HG02759 (cell line): ENCODE measurements at regions not wholly inside any gene's neighbourhood (a gene's known extent, or its start where the extent isn't known, plus 50 kb on each side); places are given as distances from the start of the nearest gene placed in this dataset.
"Not testable (repeated sequence)": the region's sequence is repeated elsewhere in the genome, so short reads cannot be mapped to it uniquely, and the experiment has no call there.

Experiments
- ATAC-seq: cut with Tn5 transposase; IDR thresholded peaks from one replicate; pipeline ENCODE4 v1.9.1; 2021; ENCODE audit warnings: mild to moderate bottlenecking, moderate library complexity; ENCODE audit not compliant: unreplicated experiment

DNA sequence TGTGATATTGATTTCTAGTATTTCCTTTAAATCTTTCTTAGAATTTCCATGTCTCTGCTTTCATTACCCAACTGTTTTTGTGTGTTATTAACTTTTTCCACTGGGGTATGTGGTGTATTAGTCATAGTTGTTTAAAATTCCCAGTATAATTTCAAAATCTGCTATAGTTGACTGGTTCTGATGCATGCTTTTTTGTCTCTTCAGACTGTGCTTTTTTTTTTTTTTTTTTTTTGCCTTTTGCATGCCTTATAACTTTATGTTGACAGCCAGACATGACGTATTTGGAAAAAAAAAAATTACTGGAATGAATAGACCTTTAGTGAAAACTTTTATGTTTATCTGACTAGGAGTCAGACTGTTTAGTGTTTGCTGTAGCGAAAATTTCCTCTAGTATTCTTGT, 580.4 kb downstream of the ANKRD50 start:
- no peak for ATAC-seq

DNA sequence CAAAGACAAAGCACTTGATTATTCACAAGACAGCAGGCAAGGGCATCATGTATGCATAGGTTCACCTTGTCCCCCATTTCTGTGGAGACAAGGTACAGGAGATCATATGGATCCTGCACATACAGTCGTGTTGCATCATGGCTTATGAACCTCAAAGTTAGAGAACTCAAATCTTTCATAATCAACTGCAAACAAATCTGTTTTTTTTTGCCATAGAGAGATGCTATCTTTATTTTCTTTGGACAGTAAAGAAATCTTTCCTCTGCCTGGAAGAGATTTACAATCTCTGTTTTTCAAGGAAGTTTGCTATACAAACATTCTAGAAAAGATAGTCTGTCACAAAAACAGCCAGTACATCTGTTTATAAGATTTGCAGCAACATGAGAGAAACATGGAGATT, 578.8 kb downstream of the ANKRD50 start:
- ATAC-seq = no peak

DNA sequence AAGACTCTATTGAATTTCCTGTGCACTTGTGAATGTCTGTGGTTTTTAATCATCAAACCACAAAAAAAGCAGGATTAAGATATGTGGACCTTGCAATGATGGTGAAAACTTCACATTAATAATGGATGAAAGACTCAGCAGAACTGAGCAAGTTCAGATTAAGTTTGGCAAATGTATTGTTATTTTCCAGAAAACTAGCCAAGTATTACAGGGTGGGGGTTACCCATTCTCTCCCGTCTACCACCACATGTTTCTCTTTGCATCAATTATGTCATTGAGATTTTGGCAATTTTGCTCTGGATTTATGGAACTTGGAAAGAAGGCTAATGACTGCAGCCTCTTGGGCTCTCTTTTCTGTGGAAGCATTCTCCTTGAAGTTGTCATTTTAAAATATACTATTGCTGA, 577.1 kb downstream of the ANKRD50 start:
- no peak for ATAC-seq

DNA sequence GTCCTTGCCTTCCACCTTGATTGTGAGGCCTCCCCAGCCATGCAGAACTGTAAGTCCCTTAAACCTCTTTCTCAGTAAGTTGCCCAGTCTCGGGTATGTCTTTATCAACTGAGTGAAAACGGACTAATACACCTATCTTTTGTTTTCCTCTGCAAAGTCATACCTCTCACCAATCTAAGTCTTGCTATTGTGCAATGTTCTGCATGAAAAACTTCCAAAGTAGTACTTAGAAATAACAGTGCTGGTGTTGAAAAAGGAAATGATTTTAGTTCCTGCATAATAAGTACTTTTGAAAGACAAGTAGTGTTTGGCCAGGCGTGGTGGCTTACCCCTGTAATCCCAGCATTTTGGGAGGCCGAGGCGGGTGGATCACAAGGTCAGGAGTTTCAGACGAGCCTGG, 573.5 kb downstream of the ANKRD50 start:
- ATAC-seq = no peak

DNA sequence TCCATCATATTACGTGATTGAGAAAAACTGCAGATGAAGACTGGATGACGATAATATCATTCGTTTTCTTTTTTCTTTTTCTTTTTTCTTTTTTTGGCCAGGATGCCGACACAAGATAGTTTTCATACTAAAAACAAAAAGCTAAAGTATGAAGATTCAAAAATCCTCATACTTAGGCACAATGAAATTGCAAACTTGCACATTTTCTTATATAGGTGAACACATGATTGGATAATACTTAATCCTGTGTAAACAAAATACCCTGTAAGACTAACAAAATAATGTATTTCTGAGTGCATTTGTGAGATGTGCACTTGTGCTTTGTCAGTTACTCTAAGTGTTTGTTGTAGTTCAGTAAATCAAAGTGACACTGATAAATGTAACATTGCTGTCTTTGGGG, 568.9 kb downstream of the ANKRD50 start:
- no peak for ATAC-seq

DNA sequence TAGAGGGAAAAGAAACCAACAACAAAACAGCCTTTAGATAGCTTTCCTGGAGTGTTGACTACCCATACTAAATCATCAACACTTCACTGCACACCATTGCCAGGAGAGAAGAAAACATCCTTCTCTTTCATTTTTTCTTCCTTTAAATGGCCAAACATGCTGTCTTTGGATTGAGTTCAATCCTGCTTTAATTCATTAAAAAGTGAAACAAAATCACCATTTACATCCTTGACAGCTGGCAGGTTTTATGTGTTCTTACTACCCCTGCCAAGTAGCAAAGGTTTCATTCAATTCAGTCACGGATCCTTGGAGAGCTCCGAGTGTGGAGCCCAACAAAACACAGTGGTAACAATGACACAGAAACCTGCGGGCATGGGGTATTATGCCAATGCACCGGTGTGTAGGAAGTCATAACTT, 568.3 kb downstream of the ANKRD50 start:
- no peak for ATAC-seq

GRCh38 chr4:124146068-124146467, 566.5 kb downstream of the ANKRD50 start:
- no peak for ATAC-seq

- ATAC-seq = no peak
Measured at GRCh38 chr4:124151031-124151430, 561.5 kb downstream of the ANKRD50 start.

- no peak for ATAC-seq
Measured at GRCh38 chr4:124152132-124152531, 560.4 kb downstream of the ANKRD50 start.

DNA sequence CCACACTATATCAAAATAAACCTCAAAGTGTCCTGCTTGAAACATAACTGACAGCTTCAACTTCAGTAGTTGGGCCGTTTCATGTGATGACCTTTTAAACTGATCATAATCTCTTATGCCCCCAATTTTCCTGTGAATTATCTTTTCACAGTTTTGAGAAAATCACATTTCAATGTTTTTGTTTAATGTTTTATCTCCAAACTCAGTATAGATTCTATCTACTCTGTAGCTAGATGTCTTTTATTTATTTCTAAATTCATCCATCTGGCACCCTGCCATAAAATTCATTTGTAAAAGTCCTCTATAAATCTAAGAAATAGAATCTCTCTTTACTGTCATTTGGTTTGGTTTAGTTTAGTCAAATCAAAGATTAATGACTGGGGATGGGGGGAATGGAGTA, 557.3 kb downstream of the ANKRD50 start:
- ATAC-seq = no peak

DNA sequence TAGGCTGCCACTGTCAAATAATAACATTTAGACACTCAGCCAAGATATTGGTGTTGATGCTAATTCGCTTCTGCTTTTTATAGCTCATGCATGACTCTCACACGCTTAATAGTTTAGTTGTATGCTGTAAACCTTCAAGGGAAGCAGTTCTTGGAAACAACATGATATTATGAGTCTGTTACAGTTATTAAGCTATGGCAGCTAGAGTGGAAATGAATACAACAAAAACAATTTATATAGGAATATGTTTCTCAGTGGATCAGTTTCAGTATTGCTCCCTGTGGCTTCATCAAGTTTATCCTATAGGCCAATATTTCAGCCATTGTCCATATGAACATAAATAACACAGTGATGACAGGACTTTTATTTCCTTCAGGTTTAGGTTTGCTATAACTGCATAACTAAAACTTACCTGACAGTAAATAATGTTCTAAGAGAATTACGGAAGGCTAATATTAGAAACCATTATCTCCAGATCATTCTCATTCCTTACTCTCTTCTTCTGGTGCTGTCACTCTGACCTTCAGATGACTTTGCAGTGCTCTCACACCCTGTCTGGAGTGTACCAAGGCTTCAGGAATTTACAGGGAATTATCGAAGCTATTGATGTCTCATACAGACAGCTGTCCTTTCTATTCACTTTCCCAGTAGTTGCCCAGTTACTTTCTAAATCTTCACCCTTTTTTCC, 555.0 kb downstream of the ANKRD50 start:
- no peak for ATAC-seq

DNA sequence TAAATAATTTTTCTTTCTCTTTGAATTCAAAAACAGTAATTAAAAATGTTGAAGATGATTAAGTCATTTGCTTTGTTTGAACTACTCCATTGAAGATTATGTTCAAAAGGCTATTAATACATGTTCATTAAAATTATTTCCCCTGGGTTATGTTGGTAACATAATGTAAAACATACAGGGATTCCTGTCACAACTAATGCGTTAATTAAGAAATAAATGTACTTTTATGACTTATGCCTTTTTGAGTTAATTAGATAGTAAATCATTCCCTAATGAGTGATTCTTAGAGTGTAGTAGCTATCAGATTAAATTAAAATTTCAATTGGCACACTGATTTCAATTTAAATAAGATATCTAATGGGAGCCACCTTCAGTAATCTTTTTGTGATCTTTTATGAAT, 549.1 kb downstream of the ANKRD50 start:
- no peak for ATAC-seq

DNA sequence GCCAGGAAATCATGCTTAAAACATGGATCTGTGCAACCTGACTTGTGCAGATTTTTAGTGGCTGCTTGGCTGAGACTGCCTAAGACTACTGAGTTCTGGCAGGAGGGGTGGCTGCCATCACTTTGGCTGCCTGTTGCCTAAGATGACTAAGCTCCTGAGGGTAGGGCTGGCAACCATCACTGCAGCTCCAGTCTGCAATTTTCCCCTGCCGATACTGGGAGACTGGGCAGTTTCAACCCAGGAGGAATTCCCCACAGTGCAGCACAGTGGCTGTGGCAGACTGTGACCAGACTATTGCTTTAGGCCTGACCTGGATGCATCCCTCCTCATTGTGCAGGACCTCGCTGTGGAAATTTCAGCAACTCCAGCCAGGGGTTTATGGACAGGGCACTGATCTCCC, 544.9 kb downstream of the ANKRD50 start:
- no peak for ATAC-seq

GRCh38 chr4:124169524-124169923, 543.0 kb downstream of the ANKRD50 start:
- ATAC-seq = not testable (repeated sequence)

DNA sequence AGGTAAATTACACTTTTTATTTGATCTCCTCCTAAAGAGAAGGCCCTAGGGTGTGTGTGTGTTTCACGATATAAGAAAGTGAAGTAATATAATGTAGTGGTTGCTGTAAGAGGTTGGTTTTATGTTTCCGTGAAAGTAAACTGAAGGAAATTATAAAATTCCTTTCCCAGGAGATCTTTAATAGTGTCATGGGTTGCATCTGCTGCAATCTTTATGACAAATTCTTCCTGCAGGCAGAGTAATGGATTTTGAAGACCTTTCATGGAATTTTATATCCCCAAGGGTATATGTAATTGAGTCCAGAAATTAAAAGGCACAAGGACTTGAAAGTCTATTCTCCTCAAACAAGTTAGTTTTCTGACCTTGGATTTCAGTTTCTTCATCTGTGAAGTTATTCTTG, 538.6 kb downstream of the ANKRD50 start:
- no peak for ATAC-seq

DNA sequence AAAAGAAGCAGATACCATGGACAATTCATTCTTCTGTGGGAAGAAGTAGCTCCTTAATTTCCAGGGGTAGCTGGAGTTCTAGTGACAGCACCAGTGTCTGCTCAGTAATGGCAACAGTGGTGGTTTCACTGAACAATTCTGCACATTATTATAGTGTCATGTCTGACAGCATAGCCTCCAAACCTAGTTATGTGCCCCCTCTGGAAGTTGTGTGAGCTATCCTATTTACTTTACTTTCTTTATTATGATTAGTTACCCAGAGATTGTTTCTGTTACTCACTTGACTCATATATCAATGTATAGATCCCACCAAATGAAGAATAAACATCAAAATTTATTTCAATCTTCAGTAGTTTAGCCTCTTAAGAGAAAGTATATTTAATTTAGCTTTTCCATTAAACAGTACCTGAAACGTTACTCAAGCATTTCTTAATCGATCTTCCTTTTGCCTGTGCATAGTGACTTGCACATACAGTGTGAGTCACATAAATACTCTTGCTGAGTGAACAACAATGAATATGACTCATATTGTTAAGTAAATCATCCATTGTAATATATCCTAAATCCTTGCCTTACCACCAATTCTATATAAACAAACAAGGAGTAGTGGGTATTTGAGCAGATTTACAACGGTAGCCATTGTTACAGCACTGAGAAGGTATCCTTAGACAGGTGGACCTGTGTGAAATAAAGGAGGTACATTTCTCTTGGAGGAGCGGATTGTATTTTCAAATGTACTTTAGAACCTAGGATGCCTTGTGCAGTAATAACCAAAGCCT, 534.7 kb downstream of the ANKRD50 start:
- ATAC-seq = no peak

GRCh38 chr4:124178449-124179021, 534.0 kb downstream of the ANKRD50 start:
- no peak for ATAC-seq

DNA sequence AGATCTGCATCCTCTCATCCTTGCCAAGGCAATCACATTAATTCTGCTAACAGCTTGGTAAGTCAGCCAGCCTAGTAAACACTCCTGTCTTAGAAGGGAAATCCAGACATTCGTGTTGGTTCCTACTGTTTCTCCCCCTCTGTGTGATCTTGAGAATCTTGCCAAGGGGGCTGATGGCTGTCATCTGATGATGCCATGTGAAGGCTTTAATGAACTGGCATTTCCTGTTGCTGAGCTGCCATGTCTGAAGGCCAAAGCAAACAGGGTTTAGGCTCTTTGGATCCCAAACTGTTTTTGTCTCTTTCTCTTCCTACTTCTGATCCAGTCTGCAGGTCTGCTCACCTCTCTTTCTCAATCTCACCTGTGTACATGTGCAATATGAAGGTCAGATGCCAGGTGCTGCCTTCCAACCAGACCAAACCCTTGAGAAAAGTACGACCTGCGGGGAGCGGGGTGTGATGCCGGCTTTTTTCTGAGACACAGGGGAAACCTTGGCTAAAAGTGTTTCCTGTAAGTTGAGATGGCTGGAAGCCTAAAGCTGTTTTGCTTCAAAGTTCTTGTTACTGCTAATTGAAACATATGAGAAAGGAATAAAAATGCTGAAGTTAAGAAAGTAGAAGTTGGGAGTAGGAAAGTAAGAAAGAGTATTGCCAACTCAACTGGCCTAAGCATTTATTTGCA, 532.9 kb downstream of the ANKRD50 start:
- ATAC-seq = no peak

DNA sequence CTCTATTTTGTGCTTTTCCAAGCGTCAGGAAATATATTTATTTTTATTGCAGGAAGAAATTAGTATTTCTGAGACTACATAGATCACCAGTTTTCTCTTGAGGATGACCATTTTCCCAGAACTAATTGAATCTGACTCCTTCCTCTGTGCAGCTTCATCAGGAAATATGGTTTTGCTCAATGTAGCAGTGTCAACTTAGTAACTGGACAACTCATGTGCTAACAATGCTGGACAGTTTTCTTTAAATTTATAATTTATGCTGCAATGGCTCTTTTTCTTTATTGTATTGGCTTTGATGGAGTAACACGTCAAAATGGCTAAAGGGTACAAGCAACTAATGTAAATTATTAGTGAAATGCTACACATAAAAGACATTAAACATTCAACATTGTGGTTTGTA, 531.5 kb downstream of the ANKRD50 start:
- ATAC-seq = no peak

GRCh38 chr4:124183231-124183630, 529.3 kb downstream of the ANKRD50 start:
- ATAC-seq = no peak

DNA sequence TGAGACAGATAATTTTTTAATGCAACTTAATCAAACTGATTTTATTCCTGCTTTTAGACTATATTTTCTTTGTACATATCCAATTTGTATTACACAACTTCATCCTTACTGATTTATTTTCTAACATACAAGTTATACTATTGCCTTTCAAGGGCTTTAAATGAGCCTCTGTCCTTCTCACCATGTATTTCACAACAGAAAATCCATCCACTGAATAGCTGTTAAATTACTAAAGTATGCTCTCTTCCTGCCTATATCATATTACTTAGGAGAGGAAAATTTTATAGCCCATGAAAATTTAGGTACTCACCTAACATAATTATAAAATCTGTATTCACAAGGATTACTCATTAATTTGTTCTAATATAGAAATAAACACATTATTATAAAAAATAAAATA, 528.6 kb downstream of the ANKRD50 start:
- no peak for ATAC-seq

GRCh38 chr4:124184792-124185191, 527.7 kb downstream of the ANKRD50 start:
- no peak for ATAC-seq
